Fibroblast of skin of left biceps (primary cell): ENCODE measurements at regions not wholly inside any gene's neighbourhood (a gene's known extent, or its start where the extent isn't known, plus 50 kb on each side); places are given as distances from the start of the nearest gene placed in this dataset.
"Not testable (repeated sequence)": the region's sequence is repeated elsewhere in the genome, so short reads cannot be mapped to it uniquely, and the experiment has no call there.

Experiments used
- DNase-seq, 2 experiments: peaks; one replicate each; pipeline ENCODE4 v3.0.0-alpha.2; 2013; ENCODE audit warnings: low read depth in 2 of 2

- peak; percentile 79 to 86 for DNase-seq
Observed at GRCh38 chr4:118410138-118410537, 57.3 kb upstream of the PRSS12 start.

- no peak for DNase-seq
Observed at GRCh38 chr4:118417325-118417724, 64.5 kb upstream of the PRSS12 start.

- DNase-seq, result not testable (repeated sequence)
Observed at GRCh38 chr4:118417800-118418199, 65.0 kb upstream of the PRSS12 start.

- not testable (repeated sequence) for DNase-seq
Observed at GRCh38 chr4:118418396-118418795, 65.6 kb upstream of the PRSS12 start.

- DNase-seq, result not testable (repeated sequence)
Observed at GRCh38 chr4:118419626-118420025, 66.8 kb upstream of the PRSS12 start.

- not testable (repeated sequence) for DNase-seq
Observed at GRCh38 chr4:118424062-118424461, 71.3 kb upstream of the PRSS12 start.

GRCh38 chr4:118428881-118429280, 76.1 kb upstream of the PRSS12 start:
- not testable (repeated sequence) for DNase-seq

GRCh38 chr4:118432359-118432758, 79.6 kb upstream of the PRSS12 start:
- DNase-seq, result not testable (repeated sequence)

- not testable (repeated sequence) for DNase-seq
Observed at GRCh38 chr4:118433612-118434375, 81.0 kb upstream of the PRSS12 start.

- DNase-seq, result not testable (repeated sequence)
Observed at GRCh38 chr4:118435415-118435814, 82.6 kb upstream of the PRSS12 start.

GRCh38 chr4:118442115-118442837, 89.5 kb upstream of the PRSS12 start:
- not testable (repeated sequence) for DNase-seq

GRCh38 chr4:118447397-118447796, 94.6 kb upstream of the PRSS12 start:
- not testable (repeated sequence) for DNase-seq

GRCh38 chr4:118454857-118455256, 102.1 kb upstream of the PRSS12 start:
- peak in 1 of 2 experiments; percentile 7 for DNase-seq

- DNase-seq, result not testable (repeated sequence)
Observed at GRCh38 chr4:118461435-118461834, 108.6 kb upstream of the PRSS12 start.

GRCh38 chr4:118465831-118466230, 113.0 kb upstream of the PRSS12 start:
- peak; percentile 31 to 52 for DNase-seq

GRCh38 chr4:118474001-118474626, 121.3 kb upstream of the PRSS12 start:
- DNase-seq, result not testable (repeated sequence)

- peak in 1 of 2 experiments; percentile 5 for DNase-seq
Observed at GRCh38 chr4:118474771-118475170, 122.0 kb upstream of the PRSS12 start.

- not testable (repeated sequence) for DNase-seq
Observed at GRCh38 chr4:118475901-118476300, 123.1 kb upstream of the PRSS12 start.

GRCh38 chr4:118477826-118478225, 125.0 kb upstream of the PRSS12 start:
- DNase-seq, result not testable (repeated sequence)

GRCh38 chr4:118485801-118486314, 133.1 kb upstream of the PRSS12 start:
- DNase-seq, result not testable (repeated sequence)

GRCh38 chr4:118492963-118493362, 140.2 kb upstream of the PRSS12 start:
- not testable (repeated sequence) for DNase-seq

- not testable (repeated sequence) for DNase-seq
Observed at GRCh38 chr4:118494437-118494836, 141.6 kb upstream of the PRSS12 start.
